PC-3 (cell line): ENCODE measurements at regions not wholly inside any gene's neighbourhood (a gene's known extent, or its start where the extent isn't known, plus 50 kb on each side); places are given as distances from the start of the nearest gene placed in this dataset.

Experiments
- ATAC-seq: fragments of 200-7000 bp; cut with Tn5 transposase; 2 replicates; pipeline ENCODE4 v1.9.1; 2020; ENCODE audit warnings: mild to moderate bottlenecking, moderate library complexity
- BruUV-seq: library from RNA; stranded (reverse); fragments of 400-500 nt; replicated peaks from 2 replicates; lab custom pipeline; 2021; lab: Mats Ljungman, UMichigan
- CTCF ChIA-PET: fragments of 300-600 bp; sonication (Branson Sonifier 250); formaldehyde crosslinking; loops from one replicate; lab custom pipeline; 2022; ENCODE audit warnings: antibody characterized with exemption; lab: Charles Lee
- POLR2A ChIA-PET: fragments of 300-600 bp; sonication (Branson Sonifier 250); formaldehyde crosslinking; loops from one replicate; lab custom pipeline; 2022; ENCODE audit warnings: antibody characterized with exemption; ENCODE audit not compliant: unreplicated experiment; lab: Charles Lee
- DNase-seq: peaks from one replicate; pipeline ENCODE4 v3.0.0-alpha.2; 2015
- H2AFZ ChIP-seq: fragments of 300-600 bp; sonication (generic); 2 replicates; pipeline ENCODE4 v1.6.0; 2016; ENCODE audit warnings: antibody characterized with exemption, low read length
- H3F3A ChIP-seq: fragments of 300-600 bp; sonication (generic); one replicate; pipeline ENCODE4 v1.6.0; 2017; ENCODE audit warnings: antibody characterized with exemption, low read length, control low read depth, mild to moderate bottlenecking; ENCODE audit not compliant: unreplicated experiment
- H3K27ac ChIP-seq: fragments of 300-600 bp; sonication (generic); 2 replicates; pipeline ENCODE4 v1.5.1; 2016; ENCODE audit warnings: mild to moderate bottlenecking, low read length
- H3K27me3 ChIP-seq: fragments of 300-600 bp; sonication (generic); 2 replicates; pipeline ENCODE4 v1.6.1; 2016; ENCODE audit warnings: low read length, mixed read lengths
- H3K36me3 ChIP-seq: fragments of 300-600 bp; sonication (generic); 2 replicates; pipeline ENCODE4 v1.6.1; 2016; ENCODE audit warnings: low read depth, mixed run types, low read length, mixed read lengths
- H3K4me1 ChIP-seq: fragments of 300-600 bp; sonication (generic); 2 replicates; pipeline ENCODE4 v1.5.1; 2016; ENCODE audit warnings: low read length; ENCODE audit not compliant: insufficient read depth
- H3K4me2 ChIP-seq: fragments of 300-600 bp; sonication (generic); 2 replicates; pipeline ENCODE4 v1.6.0; 2016; ENCODE audit warnings: low read length
- H3K4me3 ChIP-seq: fragments of 300-600 bp; sonication (generic); 2 replicates; pipeline ENCODE4 v1.5.1; 2016; ENCODE audit warnings: mild to moderate bottlenecking, low read length, mixed read lengths
- H3K79me2 ChIP-seq: fragments of 300-600 bp; sonication (generic); 2 replicates; pipeline ENCODE4 v1.6.1; 2017; ENCODE audit warnings: low read length, mixed read lengths
- H3K9ac ChIP-seq: fragments of 300-600 bp; sonication (generic); 2 replicates; pipeline ENCODE4 v1.6.0; 2016; ENCODE audit warnings: mild to moderate bottlenecking, low read length
- H3K9me2 ChIP-seq: fragments of 300-600 bp; sonication (generic); replicated peaks from 2 replicates; pipeline ENCODE4 v1.6.1; 2016; ENCODE audit warnings: mixed run types, low read length, mixed read lengths
- H3K9me3 ChIP-seq: fragments of 300-600 bp; sonication (generic); 2 replicates; pipeline ENCODE4 v1.6.1; 2016; ENCODE audit warnings: low read length, mixed read lengths
- H4K20me1 ChIP-seq: fragments of 300-600 bp; sonication (generic); 2 replicates; pipeline ENCODE4 v1.6.1; 2016; ENCODE audit warnings: low read length, mixed read lengths
- CTCF ChIP-seq: fragments of 300-600 bp; sonication (generic); conservative IDR thresholded peaks from 2 replicates; pipeline ENCODE4 v1.5.1; 2017; ENCODE audit warnings: antibody characterized with exemption, low read depth, mild to moderate bottlenecking, low read length
- EZH2 ChIP-seq: fragments of 300-600 bp; sonication (generic); IDR thresholded peaks from one replicate; pipeline ENCODE4 v1.6.1; 2017; ENCODE audit warnings: antibody characterized with exemption, mild to moderate bottlenecking, low read length; ENCODE audit not compliant: unreplicated experiment
- EZH2phosphoT487 ChIP-seq: fragments of 300-600 bp; sonication (generic); IDR thresholded peaks from 2 replicates; pipeline ENCODE4 v1.6.1; 2018; ENCODE audit warnings: mild to moderate bottlenecking, antibody characterized with exemption, low read length, borderline replicate concordance
- intact Hi-C: fragments of 100-400 bp; cut with micrococcal nuclease; formaldehyde crosslinking; loops from 2 replicates; pipeline ENCODE4 v1.9.0; 2023

DNA sequence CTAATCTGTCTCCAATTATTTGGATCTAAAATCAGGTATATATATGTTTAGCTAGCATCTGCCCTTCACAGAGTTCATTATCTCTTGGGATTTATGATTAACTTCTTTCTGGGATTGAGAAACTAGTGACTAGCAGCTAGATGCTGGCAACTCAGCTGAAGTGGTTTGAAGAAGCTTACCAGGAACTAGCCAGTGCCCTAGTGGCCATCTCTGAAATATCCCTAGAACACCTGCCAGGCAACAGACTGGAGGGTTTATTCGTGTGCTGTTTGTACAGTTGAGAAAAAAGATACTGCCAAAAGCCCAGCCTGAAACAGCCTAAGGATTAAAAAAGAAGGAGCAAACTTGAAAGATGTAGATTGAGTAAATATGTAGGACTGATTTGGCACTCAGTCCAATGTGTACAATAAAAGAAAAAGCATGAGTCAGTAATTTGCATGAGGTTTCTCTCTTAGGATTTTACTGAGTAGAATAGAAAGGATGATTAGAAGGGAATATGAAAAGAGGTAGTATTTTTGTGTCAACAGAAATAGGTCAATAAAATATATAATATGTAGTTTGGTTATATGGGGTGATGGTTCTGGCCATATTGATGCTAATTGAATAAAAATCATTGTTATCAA, 1144.6 kb upstream of the ADGRL2 start:
- POLR2A ChIA-PET, result interaction anchor here (0.7 kb wide), 2 partner anchors 22 to 305 kb away, joined by 5 to 7 read pairs; no protein-coding TSS in a partner anchor
- ATAC-seq, result peak; percentile 94
- Histone ChIP-seq H3K27me3 (no peaks in the 10 kb centered on the region), H4K20me1 (no peaks in the 10 kb centered on the region), H3K27ac (peak overlapping the region; percentile 68), H3K9me3 (no peaks in the 10 kb centered on the region), H3F3A (no peaks in the 10 kb centered on the region), H3K4me3 (no peak overlapping the region), H3K79me2 (no peaks in the 10 kb centered on the region), H3K9ac (no peak overlapping the region), H3K9me2 (no peaks in the 10 kb centered on the region), H3K36me3 (no peaks in the 10 kb centered on the region), H3K4me1 (peaks cover 11% of the 10 kb centered on the region; the same call in 1 of the 2 replicates), H2AFZ (no peak overlapping the region), H3K4me2 (0 out of 2 replicates have a peak overlapping the region, but pooled peaks have one; percentile 1)
- intact Hi-C loops, result loop anchor here (5.0 to 10.0 kb wide), 4 partner anchors 191 to 646 kb away; no protein-coding TSS in a partner anchor
- peak; percentile 59 for DNase-seq
- CTCF ChIA-PET, result interaction anchor here (0.6 to 0.7 kb wide), 3 partner anchors 172 to 445 kb away, joined by 3 to 4 read pairs (median 3); no protein-coding TSS in a partner anchor
- TF ChIP-seq CTCF (peak; percentile 60), EZH2 (no peak), EZH2phosphoT487 (no peak)
- no TSS peak for BruUV-seq

DNA sequence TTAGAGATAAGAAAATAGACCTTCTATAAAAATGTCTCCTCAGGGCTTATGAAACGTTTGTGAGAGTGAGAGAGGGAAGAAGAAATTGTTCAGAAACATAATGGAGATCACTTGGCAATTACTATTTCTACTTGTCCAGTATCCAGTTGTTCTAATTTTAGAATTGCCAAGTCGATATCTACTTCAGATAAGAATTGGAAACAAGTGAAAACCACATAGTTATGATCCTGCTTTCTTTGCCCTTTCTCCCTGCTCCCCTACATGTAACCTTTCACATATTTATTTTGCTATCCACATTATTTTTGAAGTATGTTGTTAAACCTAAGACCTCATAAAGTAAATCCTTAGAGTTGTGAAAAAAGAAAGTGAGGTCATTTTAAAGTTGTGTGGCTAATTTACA, 1154.7 kb upstream of the ADGRL2 start:
- intact Hi-C loops, result no loop called here
- Histone ChIP-seq H3K9ac (no peak overlapping the region), H3K4me3 (no peak overlapping the region), H3K9me3 (no peaks in the 10 kb centered on the region), H3K9me2 (no peaks in the 10 kb centered on the region), H3K27me3 (no peaks in the 10 kb centered on the region), H3K4me2 (no peak overlapping the region), H4K20me1 (no peaks in the 10 kb centered on the region), H3K27ac (no peak overlapping the region), H3K79me2 (no peaks in the 10 kb centered on the region), H3F3A (no peaks in the 10 kb centered on the region), H2AFZ (no peak overlapping the region), H3K4me1 (no peaks in the 10 kb centered on the region), H3K36me3 (no peaks in the 10 kb centered on the region)
- TF ChIP-seq CTCF (no peak), EZH2 (no peak), EZH2phosphoT487 (no peak)
- DNase-seq, result no peak
- ChIA-PET POLR2A (no interaction called here), CTCF (no interaction called here)
- no TSS peak for BruUV-seq
- no peak for ATAC-seq

- intact Hi-C loops, result no loop called here
- Histone ChIP-seq H3K9me3 (no peaks in the 10 kb centered on the region), H3K36me3 (no peaks in the 10 kb centered on the region), H3K27ac (no peak overlapping the region), H3K9me2 (no peaks in the 10 kb centered on the region), H2AFZ (no peak overlapping the region), H3K4me1 (no peaks in the 10 kb centered on the region), H3F3A (no peaks in the 10 kb centered on the region), H3K9ac (no peak overlapping the region), H3K27me3 (no peaks in the 10 kb centered on the region), H3K4me3 (no peak overlapping the region), H4K20me1 (no peaks in the 10 kb centered on the region), H3K79me2 (no peaks in the 10 kb centered on the region), H3K4me2 (no peak overlapping the region)
- CTCF ChIA-PET, result no interaction called here
- TF ChIP-seq CTCF, result no peak
- TF ChIP-seq EZH2phosphoT487, result no peak
- no peak for TF ChIP-seq EZH2
- DNase-seq, result no peak
- no peak for ATAC-seq
- POLR2A ChIA-PET, result no interaction called here
- BruUV-seq, result no TSS peak
These were observed 1155.1 kb upstream of the ADGRL2 start for GRCh38 chr1:80645621-80646020.
